HT1080 (cell line): ENCODE measurements at regions not wholly inside any gene's neighbourhood (a gene's known extent, or its start where the extent isn't known, plus 50 kb on each side); places are given as distances from the start of the nearest gene placed in this dataset.

Experiments
- DNase-seq: peaks from one replicate; pipeline ENCODE4 v3.0.0-alpha.2; 2015; ENCODE audit warnings: low read depth

DNA sequence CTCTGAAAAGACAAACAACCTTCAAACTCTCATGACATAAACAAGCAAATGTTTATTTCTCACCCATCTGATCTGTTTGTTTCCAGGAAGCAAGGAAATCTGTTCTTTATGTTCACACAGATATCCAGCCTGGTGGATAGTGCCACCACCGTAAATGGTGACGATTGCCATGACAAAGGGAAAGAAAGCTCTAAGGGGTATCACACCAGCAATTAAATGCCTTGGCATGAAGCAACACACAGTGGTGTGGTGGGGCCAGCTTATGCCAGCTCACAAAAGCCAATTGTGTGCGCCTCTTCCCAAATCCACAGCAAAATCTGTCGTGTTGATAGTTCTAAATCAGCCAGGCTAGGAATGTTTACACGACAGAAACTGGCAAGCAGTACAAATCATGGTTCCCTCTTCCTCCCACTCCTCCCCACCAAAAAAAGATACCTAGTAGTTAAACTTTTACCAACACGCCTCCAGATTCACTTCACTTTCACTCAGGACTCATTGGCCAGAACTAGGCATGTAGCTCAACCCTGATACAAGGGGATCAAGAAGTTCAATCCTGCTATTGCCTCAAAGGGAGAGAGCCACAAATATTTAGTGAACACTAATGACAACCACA, 189.2 kb upstream of the SLCO3A1 start:
- DNase-seq = no peak

DNA sequence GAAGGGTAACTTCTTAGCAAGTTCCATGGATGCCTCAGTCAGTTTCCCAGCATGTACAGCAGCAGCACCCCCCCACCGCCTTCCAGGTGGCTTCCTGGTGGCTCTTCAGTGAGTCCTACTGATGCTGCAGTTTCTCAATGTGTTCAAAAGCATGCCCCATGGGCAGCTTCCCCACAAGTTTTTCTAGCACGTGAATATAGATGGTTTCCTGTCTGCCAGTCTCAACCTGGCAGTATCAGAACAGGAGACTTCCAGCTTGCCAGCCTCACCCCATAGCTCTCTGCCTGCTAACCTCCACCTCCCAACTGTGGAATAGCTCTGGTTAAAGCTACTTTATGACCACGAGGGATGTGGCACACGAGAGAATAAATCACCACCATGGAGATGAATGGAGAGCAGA, 188.3 kb upstream of the SLCO3A1 start:
- no peak for DNase-seq

DNA sequence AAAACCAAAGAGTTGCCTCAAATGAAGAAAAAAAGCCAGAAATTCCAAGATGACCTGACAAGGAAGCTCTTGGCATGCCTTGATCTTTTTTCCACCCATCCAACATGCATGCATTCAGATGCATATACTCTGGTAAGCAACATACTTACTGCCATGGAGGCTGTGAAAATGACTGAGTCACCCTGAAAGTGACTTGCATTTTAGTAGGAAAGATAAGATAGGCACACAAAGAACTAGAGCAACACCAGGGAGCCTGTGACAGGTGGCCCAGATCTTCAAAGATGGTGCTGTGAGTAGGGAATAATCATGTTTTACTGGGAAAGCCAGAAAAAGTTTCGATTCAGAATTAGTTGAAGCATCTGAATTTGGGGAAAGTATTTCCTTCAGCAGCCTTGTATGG, 185.1 kb upstream of the SLCO3A1 start:
- DNase-seq = no peak

DNA sequence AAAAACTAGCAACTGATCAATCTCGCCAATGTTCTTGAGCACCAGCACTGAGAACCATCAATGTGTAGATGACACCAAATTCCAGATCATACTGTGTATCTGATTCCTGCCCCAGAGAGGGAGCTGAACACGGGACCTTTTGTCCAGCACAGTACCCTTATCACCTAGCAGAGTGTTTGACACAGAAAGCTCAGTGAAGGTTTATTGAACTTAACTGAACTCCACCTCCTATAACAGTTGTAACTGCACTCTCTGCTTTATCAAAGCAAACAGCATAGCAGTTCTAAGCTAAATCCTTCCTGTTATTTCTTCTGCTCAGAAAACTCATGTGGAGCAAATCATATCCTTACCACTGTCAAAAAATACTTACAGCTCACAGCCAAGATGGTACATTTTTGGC, 183.4 kb upstream of the SLCO3A1 start:
- DNase-seq = no peak

DNA sequence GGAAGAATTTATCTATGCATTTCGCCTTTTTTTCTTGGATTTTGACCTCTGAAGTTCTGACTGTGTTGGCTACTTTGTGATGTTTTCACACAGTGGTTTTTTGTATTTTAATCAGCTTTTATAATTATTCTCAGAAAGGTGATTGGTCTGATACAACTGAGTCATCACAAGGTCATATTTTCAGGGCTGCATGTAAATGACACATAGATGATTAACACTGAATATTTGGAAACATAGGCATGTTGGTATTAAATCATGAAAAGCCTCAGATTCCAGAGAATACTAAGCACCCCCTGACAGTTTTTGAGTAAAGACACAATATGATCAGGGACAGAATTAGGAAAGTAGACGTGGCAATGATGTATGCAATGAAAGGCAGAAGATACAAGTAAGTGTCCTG, 175.5 kb upstream of the SLCO3A1 start:
- DNase-seq = no peak

GRCh38 chr15:91679447-91679846, 174.1 kb upstream of the SLCO3A1 start:
- DNase-seq = no peak

DNA sequence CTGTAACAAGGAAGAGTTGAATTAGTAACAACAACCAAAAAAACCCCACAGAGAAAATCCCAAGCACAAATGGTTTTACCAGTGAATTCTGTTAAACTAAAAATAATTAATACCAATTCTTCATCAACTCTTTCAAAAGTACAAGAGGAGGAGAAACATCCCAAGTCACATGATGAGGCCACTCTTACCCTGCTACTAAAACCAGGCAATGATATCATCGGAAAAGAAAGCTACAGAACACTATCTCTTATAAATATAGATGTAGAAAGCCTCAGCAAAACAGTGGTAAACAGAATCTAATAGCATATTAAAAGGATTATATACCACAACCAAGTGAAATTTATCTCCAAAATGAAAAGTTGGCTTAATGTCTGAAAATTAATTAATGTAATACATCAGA, 168.1 kb upstream of the SLCO3A1 start:
- DNase-seq = no peak

DNA sequence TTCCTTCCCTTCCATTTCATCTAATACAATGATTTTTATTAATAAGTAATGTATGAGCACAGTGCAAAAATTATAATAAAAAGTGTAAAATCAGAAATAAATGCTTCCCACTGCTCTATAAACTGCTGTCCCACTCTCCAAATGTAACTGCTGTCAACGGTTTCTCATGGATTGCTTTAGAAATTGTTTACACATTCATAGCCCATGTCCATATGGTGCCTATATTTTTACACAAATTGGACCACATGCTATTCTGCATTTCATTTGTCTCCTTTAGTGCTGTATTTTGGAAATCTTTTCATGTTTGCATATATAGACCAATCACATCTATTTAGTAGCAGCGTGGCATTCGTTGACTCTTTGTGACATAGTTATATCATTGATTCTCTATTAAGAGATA, 164.7 kb upstream of the SLCO3A1 start:
- no peak for DNase-seq

DNA sequence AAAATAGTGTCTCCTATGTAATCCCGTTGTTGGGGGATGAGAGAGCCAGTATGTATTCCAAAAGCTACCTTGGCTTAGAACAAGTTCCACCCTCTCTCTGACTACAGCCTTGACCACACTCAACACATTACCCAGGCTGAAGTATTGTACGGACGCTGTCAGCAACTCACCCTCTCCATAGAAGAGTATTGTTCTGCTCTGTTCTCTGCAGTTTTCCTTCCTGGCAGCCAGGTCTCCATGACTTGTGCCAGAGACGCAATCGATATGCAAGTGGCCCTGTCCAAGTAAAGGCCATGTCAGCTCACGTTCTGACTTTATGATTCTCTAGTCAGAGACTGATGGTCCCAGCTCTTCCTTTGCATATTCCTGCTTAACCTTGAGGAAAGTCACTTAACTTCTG, 164.1 kb upstream of the SLCO3A1 start:
- no peak for DNase-seq

GRCh38 chr15:91692596-91692995, 160.9 kb upstream of the SLCO3A1 start:
- no peak for DNase-seq

DNA sequence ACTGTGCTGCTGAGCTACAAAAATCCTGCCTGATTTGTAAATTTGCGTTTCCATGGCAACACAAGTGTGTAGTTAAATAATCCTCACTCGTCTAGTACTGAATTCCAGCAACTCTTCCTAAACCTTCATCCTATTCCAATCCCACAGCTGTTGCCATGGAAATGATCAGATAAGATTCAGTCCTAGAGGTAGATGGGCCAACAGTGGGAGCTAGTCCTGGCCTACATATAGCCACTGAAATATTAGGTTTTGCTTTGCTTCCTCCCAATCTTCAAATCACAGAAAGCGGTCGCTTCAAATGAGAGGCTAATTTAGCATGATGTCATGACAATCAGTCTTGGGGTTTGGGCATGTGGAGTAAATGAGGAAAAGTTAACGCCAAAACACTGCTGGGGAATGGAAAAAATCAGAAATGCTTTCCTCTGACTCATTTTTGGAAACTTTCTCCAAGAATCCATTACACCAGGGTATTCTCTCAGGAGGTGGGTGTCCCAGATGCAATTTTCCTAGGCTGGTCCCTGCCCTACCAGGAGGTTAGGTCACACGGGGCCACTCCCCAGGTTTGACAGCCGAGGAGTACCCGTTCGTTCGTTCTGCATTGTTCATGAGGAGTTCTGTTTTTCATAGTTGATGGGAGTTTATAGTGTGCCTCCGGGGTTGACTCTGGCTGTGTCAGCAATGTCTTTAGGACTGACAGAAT, 159.2 kb upstream of the SLCO3A1 start:
- no peak for DNase-seq

GRCh38 chr15:91694831-91695210, 158.7 kb upstream of the SLCO3A1 start:
- peak; percentile 8 for DNase-seq

GRCh38 chr15:91695799-91696198, 157.7 kb upstream of the SLCO3A1 start:
- no peak for DNase-seq

DNA sequence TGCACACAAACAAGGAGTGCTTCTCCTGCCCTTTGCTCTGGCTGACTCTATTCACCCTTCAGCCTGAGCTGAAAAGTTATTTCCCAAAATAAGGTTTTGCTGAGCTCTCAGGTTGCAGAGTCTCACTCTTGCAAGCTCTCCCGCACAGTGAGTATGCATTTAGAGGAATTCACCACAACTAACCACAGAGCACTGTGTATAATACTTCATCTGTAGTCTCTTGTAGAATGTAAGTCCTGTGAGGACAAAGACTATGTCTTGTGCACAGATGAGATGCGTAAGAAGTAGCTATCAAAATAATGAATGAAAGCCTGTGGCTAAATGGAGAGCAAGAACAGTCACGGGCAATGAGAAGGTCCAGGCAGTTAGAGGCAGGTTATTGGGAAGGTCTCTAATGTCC, 156.5 kb upstream of the SLCO3A1 start:
- no peak for DNase-seq

DNA sequence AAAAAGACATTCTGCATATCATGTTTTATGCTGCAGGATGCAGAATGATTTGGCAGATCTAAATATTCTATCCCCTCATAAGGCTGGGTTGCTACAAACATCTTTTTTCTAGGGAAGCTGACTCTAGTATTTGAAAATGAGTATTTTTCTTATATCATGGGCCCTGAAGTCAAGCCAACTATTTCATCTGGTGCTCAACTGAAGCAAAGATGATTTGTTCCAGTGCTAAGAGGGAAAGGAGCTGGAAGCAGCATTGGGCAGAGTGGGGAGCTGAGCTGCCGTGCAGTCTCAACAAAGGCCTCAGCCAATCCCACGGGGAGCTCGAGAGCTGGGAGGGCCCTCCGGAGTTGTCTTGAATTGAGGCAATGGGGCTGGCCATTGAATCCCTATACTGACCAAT, 155.3 kb upstream of the SLCO3A1 start:
- DNase-seq = no peak

DNA sequence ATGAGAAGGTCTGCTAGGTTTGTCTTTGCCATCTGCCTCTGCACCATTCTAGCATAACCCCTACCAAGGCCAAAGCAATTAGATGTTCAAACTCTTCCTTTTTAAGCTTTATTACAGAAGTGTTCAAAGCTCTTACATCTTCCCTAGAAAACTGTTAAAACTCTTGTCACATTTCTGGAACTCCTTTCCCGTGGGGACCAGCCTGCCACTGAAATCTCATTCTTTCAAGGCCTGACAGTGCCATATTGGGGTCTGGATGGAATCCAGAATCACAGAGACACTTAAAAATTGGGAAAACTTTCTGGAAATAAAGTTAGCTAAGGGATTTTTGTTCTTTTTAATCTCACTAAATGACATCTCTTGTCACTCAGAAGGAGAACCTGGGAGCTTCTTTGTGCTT, 153.8 kb upstream of the SLCO3A1 start:
- no peak for DNase-seq

- DNase-seq = no peak
Observed at GRCh38 chr15:91703274-91703673, 150.2 kb upstream of the SLCO3A1 start.

- DNase-seq = no peak
Observed at GRCh38 chr15:91704343-91704742, 149.2 kb upstream of the SLCO3A1 start.

DNA sequence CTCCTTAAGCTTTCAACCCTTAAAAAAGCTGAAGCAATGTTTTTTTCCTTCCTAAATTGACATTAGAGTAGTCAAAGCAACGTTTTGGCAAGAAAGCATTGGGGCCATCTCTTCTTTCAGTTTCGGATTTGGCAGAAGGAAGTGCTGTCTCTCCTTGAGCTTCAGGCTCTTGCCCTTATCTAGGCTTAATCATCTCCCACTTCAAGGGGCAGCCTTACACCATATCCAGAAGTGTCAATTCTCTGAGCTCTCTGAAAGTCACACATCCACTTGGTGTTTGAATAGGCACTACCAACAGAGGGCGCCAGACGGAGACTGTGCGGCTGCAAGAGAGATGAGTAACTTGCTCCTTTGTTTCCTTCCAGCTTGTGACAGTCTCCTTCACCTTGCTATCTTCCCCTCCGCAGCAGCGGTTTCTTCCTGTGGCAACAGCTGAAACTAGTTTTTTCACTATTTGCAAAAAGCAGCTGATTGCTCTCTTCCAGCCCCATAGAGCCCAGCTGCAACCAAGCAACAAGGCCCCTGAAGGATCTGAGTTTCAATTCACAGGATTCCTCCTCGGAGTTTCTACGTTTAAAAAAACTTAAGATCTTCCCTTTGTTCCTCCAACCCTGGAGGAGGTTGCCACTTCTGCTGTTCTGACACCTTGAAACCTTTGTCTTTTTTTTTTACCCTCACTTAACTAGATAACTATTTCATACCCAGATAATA, 147.0 kb upstream of the SLCO3A1 start:
- peak; percentile 58 for DNase-seq

- peak; percentile 71 for DNase-seq
Observed at GRCh38 chr15:91710080-91710698, 143.3 kb upstream of the SLCO3A1 start.

DNA sequence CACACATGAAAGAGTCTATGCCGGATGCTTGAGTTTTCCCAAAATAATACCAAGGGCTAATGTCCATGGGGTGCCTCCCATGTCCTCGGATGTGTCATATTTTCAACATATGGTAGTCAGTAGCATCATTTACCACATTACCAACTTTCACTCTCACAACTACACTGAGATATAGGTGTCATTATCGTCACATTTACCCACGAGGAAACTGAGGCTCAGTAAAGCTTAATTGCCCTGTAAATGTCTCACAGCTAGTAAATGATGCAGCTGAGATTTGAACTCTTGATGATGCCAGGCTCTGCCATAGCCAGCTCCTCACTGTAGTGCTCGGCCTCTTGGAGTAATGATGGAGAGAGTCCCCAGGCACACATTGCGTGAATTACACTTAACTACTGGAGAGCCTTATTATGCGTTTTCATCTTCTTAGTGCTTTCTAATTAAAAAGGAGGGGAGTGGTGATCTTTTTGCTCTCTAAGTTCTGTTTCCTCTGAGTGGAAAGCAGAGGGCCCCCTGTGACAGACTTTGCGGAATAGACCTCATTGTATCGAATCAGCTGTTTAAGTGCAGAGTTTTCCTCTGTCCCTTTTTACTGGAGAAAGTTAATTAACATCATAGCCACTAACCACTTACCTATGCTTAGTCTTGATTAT, 142.0 kb upstream of the SLCO3A1 start:
- no peak for DNase-seq

DNA sequence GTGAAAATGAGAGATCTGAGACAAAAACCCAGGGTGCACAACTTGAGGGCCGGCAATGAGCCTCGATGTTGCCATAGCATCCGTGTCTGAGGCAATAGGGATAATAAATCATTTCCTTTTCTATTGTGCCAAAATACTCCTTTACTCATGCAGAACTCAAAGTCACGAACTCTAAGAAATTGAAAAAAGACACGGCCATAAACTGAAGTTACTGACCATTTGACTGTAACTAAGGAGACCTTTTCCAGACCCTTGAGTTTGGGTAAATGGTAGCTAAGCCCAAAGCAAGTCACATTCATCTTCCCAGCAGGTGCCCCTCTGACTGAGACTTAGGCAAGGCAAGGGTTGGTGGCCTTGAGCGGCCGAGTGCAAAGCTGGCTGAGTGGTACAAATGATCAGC, 141.2 kb upstream of the SLCO3A1 start:
- no peak for DNase-seq
